ENCODE measurements at regions not wholly inside any gene's neighbourhood (a gene's known extent, or its start where the extent isn't known, plus 50 kb on each side); places are given as distances from the start of the nearest gene placed in this dataset.

GRCh38 chr15:101550124-101550523 is 60.6 kb upstream of the PCSK6 start:
- TF ChIP-seq YY1 (IDR thresholded peaks at IDR 0.05; ENCODE audit: low read depth) (no peak), USF1 (IDR thresholded peaks at IDR 0.05) (no peak), CREB1 (IDR thresholded peaks at IDR 0.05; ENCODE audit: low read depth) (no peak), FOXM1 (IDR thresholded peaks at IDR 0.05; ENCODE audit: borderline replicate concordance, low read depth) (no peak), ZBTB7A (IDR thresholded peaks at IDR 0.05; ENCODE audit: low read depth) (no peak), TAF1 (IDR thresholded peaks at IDR 0.05; ENCODE audit: low read depth) (no peak), MAX (IDR thresholded peaks at IDR 0.05) (no peak), CEBPB (IDR thresholded peaks at IDR 0.05) (no peak), RAD21 (IDR thresholded peaks at IDR 0.05; ENCODE audit: low read depth) (no peak), EGR1 (IDR thresholded peaks at IDR 0.05) (no peak), EP300 (IDR thresholded peaks at IDR 0.05; ENCODE audit: borderline replicate concordance) (no peak)
- TF ChIP-seq, protein P1, sequence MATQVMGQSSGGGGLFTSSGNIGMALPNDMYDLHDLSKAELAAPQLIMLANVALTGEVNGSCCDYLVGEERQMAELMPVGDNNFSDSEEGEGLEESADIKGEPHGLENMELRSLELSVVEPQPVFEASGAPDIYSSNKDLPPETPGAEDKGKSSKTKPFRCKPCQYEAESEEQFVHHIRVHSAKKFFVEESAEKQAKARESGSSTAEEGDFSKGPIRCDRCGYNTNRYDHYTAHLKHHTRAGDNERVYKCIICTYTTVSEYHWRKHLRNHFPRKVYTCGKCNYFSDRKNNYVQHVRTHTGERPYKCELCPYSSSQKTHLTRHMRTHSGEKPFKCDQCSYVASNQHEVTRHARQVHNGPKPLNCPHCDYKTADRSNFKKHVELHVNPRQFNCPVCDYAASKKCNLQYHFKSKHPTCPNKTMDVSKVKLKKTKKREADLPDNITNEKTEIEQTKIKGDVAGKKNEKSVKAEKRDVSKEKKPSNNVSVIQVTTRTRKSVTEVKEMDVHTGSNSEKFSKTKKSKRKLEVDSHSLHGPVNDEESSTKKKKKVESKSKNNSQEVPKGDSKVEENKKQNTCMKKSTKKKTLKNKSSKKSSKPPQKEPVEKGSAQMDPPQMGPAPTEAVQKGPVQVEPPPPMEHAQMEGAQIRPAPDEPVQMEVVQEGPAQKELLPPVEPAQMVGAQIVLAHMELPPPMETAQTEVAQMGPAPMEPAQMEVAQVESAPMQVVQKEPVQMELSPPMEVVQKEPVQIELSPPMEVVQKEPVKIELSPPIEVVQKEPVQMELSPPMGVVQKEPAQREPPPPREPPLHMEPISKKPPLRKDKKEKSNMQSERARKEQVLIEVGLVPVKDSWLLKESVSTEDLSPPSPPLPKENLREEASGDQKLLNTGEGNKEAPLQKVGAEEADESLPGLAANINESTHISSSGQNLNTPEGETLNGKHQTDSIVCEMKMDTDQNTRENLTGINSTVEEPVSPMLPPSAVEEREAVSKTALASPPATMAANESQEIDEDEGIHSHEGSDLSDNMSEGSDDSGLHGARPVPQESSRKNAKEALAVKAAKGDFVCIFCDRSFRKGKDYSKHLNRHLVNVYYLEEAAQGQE (IDR thresholded peaks at IDR 0.05; ENCODE audit: low read depth): no peak

GRCh38 chr15:101549647-101550046 is 60.1 kb upstream of the PCSK6 start:
- TF ChIP-seq RAD21 (IDR thresholded peaks at IDR 0.05; ENCODE audit: low read depth) (no peak), TAF1 (IDR thresholded peaks at IDR 0.05; ENCODE audit: low read depth) (no peak), EGR1 (IDR thresholded peaks at IDR 0.05) (no peak), EP300 (IDR thresholded peaks at IDR 0.05; ENCODE audit: borderline replicate concordance) (no peak), CREB1 (IDR thresholded peaks at IDR 0.05; ENCODE audit: low read depth) (no peak), MAX (IDR thresholded peaks at IDR 0.05) (no peak), USF1 (IDR thresholded peaks at IDR 0.05) (no peak)

- TF ChIP-seq RAD21 (IDR thresholded peaks at IDR 0.05; ENCODE audit: low read depth): no peak
- TF ChIP-seq NFIC (IDR thresholded peaks at IDR 0.05): no peak
- no peak for TF ChIP-seq MAX (IDR thresholded peaks at IDR 0.05)
- TF ChIP-seq FOXM1 (IDR thresholded peaks at IDR 0.05; ENCODE audit: borderline replicate concordance, low read depth): no peak
- no peak for TF ChIP-seq EGR1 (IDR thresholded peaks at IDR 0.05)
- no peak for TF ChIP-seq EP300 (IDR thresholded peaks at IDR 0.05; ENCODE audit: borderline replicate concordance)
- TF ChIP-seq TAF1 (IDR thresholded peaks at IDR 0.05; ENCODE audit: low read depth): no peak
- TF ChIP-seq USF1 (IDR thresholded peaks at IDR 0.05): no peak
- TF ChIP-seq YY1 (IDR thresholded peaks at IDR 0.05; ENCODE audit: low read depth): no peak
- no peak for TF ChIP-seq CEBPB (IDR thresholded peaks at IDR 0.05)
- no peak for TF ChIP-seq TCF12 (IDR thresholded peaks at IDR 0.05; ENCODE audit: low read depth)
- TF ChIP-seq, protein P1 (IDR thresholded peaks at IDR 0.05; ENCODE audit: low read depth): no peak
Observed at GRCh38 chr15:101547737-101548136, 58.2 kb upstream of the PCSK6 start.

DNA sequence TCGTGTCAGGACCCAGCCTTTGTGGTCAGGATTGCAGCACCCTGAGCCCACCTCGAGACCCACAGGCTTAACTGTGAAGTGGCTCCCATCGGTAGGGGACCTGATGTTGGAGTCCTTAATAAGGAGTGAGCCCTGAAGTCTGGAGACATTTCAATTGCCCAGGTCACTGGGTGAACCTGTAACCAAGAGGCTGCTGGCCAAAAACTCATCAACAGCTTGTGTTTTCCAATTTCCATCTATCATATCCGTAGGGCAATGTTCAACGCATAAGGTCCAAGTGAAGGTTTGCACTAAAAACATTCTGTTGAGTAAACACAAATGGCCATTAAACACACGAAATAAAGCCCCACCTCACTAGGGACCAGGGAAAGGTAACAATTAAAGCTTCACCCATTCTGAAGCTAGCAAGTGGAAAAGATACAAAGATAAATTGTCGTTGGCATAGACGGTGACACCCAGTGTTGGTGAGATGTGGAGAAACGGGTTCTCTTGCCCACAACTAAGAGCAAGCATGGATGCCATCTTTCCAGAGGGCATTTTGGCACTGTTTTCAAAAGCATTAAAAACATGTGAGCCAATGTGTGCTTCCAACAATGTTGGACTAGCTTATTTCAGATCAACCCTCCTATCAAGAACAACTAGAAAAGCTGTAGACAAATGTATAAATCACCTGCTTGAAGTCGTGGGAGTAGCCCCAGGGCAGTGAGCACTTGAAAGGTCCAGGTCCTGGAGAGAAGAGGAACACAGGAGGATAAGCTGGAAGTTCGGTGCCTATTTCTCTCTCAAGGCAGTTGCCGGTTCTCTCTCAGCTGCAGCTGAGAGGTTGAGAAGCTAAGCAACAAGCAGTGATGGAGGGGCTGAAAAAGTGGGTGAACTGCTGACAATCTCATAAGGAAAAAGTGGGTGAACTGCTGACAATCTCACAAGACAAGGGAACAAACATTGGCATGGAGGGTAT is 56.3 kb upstream of the PCSK6 start:
- no peak for TF ChIP-seq NFIC (IDR thresholded peaks at IDR 0.05)
- no peak for TF ChIP-seq USF1 (IDR thresholded peaks at IDR 0.05)
- no peak for TF ChIP-seq EP300 (IDR thresholded peaks at IDR 0.05; ENCODE audit: borderline replicate concordance)
- no peak for TF ChIP-seq RAD21 (IDR thresholded peaks at IDR 0.05; ENCODE audit: low read depth)
- no peak for TF ChIP-seq ZBTB7A (IDR thresholded peaks at IDR 0.05; ENCODE audit: low read depth)
- TF ChIP-seq CREB1 (IDR thresholded peaks at IDR 0.05; ENCODE audit: low read depth): no peak
- TF ChIP-seq, protein P1 (IDR thresholded peaks at IDR 0.05; ENCODE audit: low read depth): no peak
- TF ChIP-seq FOXM1 (IDR thresholded peaks at IDR 0.05; ENCODE audit: borderline replicate concordance, low read depth): no peak
- TF ChIP-seq TCF12 (IDR thresholded peaks at IDR 0.05; ENCODE audit: low read depth): no peak
- no peak for TF ChIP-seq MAX (IDR thresholded peaks at IDR 0.05)
- TF ChIP-seq YY1 (IDR thresholded peaks at IDR 0.05; ENCODE audit: low read depth): no peak
- no peak for TF ChIP-seq TEAD4 (IDR thresholded peaks at IDR 0.05)
- no peak for TF ChIP-seq EGR1 (IDR thresholded peaks at IDR 0.05)
- TF ChIP-seq CEBPB (IDR thresholded peaks at IDR 0.05): no peak
- TF ChIP-seq TAF1 (IDR thresholded peaks at IDR 0.05; ENCODE audit: low read depth): no peak
